Left kidney (tissue), 1 donor: ENCODE measurements at regions not wholly inside any gene's neighbourhood (a gene's known extent, or its start where the extent isn't known, plus 50 kb on each side); places are given as distances from the start of the nearest gene placed in this dataset.

Experiments used
- DNase-seq: peaks from one replicate; pipeline ENCODE4 v3.0.0-alpha.2; 2013

DNA sequence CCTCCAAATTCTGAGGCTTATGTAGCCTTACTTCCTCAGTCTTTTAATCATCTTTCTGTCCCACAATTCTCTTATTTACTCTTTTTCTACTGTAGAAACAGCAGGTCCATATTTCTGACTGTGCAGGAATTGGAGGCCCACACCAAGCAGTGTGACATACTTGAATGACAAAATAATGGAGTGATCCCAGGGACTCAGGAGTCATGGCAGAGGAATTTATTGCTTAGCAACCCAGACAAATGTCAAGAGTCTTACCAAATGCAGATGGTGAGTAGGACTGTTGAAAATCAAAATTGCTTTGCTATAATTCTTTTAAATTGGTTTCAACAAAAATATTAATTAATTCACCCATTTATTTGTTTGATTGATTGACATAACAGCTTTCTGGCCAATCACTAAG lies 59.9 kb downstream of the HTR1B start:
- no peak for DNase-seq

DNA sequence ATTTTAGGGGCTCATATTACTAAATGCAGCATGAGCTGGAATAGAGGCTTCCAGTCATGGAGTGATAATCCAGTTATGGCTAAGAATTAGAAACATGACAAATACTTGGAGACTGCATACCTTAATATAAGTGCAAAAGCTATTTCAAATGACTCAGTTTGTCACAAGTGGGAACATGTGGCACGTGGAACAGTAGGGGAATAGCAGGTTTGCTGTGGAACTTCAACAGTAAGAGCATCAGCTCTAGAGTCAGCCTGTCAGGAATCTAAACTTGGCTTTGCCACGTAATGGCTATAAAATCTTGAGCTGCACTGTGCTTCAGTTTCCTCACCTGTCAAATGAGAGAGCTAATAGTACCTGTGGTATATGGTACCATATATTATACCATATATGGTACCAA lies 62.1 kb downstream of the HTR1B start:
- DNase-seq = no peak

DNA sequence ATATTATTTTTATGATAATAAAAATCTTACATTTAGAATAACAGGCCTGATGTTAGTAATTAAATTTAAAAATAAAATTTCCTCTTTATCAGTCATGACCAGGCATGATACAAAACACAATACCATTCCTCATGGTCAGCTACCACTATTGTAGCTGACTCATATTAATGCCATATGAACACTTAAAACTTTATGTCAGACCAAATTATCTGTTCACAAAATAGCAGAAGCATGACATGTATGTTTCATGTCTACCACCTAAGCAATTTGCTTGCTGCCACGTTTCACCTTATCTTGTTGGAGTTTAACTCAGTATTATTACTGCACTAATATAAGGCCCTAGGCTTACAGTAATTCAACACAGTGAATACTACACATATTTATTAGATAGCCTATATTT lies 65.7 kb downstream of the HTR1B start:
- no peak for DNase-seq

DNA sequence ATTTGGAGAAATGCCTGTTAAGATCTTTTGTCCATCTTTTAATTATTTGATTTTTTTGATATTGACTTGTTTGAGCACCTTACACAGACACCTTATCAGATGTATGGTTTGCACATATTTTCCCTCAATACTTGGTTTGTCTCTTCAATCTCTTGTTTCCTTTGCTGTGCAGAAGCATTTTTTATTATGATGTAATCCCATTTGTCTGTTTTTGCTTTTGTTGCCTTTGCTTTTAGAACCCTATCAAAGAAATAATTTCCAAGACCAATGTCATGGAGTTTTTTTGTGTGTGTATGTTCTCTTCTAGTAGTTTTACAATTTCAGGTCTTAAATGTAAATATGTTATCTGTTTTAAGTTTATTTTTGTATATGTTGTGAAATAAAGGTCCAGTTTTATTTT lies 73.9 kb downstream of the HTR1B start:
- no peak for DNase-seq

DNA sequence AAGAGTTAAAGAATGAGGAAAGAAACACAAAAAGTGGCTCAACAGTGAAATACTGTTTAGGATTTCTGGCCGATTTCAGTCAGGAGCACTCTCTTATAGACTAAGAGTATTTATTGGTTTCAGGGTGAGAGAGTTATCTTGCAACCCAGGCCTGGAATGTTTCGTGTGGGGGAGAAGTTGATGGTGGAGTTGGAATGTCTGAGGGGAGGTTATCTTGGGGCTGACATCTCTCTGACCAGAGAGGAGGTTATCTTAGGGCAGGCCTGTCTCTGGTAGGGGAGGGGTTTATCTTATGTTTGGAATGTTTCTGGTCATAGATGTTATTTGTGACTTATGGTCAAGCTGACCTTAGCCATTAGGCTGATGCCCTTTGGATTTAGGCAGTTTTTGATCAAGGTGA lies 80.3 kb downstream of the HTR1B start:
- DNase-seq = no peak

DNA sequence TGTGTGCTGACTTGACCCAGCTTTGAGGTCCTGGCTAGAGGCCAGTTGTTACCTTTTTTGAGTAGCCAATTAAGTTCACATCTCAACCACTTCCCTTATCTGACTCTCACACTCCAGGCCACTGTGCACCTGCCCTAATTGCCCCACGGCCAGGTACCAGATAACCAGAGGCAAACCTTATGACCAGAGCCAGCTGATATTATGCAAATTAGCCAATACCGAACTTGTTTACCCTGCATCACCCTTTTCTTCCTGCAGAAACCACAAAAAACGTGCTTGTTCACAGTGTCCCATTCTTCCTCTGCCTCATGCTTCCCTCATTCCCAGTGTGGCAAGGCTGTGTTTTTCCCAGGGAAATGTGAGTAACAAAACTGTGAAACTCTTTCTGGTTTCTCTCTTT lies 89.3 kb downstream of the HTR1B start:
- DNase-seq = no peak

DNA sequence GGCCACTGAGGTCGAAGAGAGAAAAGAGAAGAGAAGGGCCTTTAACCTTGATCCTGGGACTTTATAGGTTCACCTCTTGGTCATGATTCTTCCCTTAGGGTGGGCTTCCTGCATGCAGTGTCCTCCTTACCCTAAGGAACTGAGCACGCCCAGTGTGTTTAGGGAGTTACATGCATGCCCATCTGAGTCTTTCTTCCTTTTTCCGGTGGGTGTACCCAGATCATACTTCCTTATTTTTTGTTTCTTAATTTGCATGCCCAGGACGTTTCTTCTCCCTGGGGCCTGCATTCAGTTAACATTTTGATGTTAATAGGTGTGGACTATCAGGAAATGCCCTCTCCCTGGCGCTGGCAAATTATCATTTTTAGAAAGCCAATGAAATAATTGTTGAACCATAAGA lies 91.5 kb downstream of the HTR1B start:
- no peak for DNase-seq

DNA sequence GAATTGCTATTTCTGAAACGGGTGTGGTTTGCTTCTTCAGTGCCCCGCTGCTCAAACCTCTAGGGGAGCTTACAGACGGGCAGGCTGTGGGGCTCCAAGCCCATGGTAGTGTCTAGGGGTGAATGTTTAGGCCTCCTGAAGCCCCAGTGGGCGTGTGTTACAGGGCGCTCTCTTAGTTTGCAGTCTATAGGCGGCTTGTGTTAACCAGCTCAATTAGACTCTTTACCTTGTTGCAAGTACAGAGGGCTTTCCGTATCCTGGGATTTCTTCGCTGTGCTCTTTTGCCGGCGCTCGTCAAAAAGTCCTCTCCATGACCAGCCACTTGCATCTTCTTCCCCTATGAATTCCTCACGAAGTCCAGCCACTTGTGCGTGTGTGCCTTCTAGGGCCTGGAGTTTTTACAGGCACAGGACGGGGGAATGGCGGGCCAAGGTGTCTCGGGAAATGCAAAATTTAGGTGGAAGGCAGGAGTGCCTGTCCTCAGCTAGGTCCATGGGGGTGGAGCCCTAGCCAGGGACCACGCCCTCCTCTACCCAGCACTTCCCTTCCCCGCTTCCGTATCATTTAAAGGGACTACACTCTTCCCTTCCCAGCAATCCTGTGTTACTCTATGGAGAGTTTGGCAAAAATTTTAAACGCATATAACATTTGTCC lies 94.5 kb downstream of the HTR1B start:
- DNase-seq = no peak

DNA sequence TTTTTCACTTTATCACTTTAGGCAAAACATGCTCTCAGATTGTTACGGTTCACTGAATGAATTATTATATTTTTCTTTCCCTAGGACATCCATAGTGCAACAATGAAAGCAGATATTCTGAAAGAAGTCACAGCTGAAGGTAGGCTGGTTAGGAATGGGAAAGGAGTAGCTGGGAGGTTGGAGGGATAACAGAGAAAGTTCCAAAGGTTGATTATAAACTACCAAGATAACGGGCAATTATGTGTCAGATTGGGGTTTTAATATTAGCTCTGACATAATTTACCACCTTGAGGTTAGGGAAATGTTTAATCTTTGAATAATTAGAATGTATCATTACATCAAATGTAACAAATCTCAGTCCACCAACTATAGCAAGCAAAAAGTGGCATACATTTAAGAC lies 96.5 kb downstream of the HTR1B start:
- no peak for DNase-seq

DNA sequence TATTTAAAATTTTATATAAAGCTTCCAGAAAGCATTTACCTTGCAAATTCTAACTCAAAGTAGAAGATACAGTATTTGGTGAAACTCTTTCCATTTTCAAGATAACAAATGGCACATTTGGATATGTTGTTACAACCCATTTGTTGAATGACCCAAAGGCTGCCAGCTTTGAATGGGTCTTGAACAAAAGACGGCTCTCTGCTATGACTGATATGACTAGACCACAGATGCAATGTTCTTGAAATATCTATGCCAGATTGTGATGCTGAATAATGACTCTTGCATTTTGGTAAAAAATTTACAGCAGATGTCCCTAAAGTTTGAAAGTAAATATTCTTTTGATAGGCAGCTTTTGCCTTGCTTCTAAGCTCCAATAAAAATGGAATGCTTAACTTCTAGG lies 99.6 kb downstream of the HTR1B start:
- no peak for DNase-seq

DNA sequence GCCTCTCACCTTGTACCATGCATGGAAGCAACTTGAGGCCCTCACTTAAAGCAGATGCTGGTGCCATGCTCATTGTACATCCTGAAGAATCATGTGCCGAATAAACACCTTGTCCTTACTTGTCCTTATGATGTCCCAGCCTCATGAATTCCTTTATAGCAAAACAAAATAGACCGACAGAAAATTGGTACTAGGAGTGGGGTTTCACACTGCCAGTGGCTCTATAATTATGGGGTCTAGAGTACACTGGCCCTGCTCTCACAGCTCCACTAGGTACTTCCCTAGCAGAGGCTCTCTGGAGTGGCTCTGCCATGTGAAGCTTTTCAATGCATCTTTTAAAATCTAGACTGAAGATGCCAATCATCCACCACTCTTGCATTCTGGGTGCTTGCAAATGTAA lies 101.2 kb downstream of the HTR1B start:
- DNase-seq = no peak

DNA sequence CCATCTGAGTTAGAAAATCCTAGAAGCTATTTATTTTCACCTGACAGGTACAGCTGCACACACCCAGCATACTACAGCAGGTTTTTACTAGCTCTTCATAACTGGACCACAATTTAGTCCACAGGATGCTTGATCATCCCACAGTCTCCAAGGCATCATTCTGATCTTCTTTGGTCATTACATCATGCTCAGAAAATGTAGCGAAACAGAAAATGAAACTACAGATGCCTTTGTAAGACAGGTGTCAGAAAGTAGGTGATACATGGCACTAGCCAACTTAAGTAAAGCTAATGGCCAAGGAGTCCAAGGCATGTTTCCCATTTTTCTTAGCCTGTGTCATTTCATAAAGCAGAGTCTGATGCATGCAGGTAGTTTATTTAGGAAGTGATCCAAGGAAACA lies 102.3 kb downstream of the HTR1B start:
- no peak for DNase-seq

DNA sequence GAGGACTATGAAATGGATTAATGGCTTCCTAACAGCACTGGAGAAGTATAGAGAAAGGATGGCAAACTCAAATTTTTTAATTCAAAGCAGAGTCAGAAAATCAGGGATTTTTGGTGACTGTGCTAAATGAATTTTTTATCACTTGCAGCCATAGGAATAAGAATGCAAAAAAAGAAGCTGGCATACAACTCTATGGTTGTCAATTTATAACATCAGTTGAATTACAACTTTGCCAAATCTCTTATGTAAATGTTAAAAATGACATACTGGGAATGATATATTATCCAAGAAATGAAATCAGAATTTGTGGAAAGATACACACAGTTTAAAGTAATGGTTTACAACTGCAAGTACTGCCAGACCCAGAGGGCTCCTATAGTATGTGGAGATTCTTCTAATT lies 106.5 kb downstream of the HTR1B start:
- no peak for DNase-seq

DNA sequence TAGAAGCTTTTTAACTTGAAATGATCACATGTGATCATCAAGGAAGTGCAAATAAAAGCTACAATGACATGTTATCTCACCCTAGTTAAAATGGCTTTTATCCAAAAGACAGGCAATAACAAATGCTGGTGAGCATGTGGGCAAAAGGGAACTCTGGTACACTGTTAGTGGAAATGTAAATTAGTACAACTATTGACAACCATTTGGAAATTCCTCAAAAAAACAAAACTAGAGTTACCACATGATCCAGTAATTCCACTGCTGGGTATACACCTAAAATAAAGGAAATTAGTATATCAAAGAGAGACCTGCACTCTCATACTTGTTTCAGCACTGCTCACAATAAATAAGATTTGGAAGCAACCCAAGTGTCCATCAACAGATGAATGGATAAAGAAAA lies 108.7 kb downstream of the HTR1B start:
- no peak for DNase-seq

DNA sequence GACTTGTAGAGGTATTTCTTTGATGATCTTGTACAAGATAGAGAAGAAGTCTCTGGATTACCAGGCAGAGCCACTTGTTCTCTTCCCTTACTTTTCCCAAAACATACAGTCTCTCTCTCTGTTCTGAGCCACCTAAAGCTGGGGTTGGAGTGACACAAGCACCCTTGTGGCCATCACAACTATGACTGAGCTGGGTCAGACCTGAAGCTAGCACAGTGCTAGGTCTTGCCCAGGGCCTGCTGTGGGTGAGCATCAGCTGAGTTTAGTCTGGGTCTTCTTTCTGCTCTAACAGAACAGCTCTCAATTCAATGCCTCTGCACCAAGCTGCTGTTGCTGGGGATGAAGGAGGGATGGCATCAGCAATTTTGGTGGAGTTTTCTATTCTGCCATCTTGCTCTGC lies 110.2 kb downstream of the HTR1B start:
- no peak for DNase-seq

DNA sequence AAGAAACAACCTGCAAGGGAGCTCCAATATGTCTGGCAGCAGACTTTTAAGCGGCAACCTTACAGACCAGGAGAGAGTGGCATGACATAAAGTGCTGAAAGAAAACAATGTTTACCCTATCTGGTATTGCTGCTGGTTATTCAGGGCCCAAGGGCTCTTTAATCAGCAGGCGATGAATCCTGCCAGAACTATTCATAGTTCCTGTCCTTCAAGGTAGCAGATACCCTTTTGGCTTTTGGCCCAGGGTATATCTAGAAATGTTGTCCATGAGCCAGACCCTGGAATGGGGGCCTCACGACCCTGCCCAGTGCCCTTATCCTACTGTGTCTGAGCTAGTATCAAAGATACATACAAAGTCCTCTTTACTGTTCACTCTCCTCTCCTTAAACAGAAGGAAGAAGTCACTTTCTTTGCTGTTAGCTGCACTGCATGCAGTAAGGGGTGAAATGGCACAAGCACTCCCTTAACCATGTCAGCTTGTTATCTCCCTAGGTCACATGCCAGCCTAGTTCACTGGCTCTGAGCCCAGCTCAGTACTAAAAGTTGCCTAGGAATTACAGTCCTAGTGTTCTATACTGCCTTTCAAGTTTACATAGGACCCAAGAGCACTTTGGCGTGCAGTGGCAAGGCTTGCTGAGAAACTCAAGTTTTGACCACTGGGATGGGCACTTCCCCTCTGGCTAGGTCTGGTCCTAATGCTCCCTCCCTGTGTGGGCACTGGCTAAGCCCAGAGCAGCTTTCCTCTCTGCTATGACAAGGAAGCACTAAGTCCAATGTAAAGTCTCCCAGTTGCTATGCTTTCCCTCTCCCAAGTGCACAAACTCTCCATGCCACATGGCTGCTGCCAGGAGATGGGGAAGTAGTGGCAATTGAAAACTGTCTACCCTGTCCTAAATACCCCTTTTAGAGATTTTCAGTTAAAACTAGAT lies 122.0 kb downstream of the HTR1B start:
- DNase-seq = no peak

DNA sequence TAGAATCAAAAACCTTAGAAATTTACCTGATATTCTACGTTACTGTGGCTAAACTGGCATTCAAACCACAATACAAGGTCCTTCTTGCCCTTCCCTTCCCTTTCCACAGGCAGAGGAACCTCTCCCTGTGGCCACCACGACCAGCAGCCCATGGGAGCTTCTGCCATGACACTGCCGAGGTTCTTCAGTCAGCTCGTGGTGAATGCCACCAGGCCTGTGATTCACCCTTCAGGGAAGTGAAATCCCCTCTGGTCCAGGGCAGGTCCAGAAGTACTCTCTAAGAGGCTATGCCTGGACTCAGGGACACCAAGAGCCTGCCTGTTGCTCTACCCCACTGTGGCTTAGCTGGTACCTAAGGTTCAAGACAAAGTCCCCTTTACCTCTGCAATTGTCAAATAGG lies 123.0 kb downstream of the HTR1B start:
- no peak for DNase-seq

DNA sequence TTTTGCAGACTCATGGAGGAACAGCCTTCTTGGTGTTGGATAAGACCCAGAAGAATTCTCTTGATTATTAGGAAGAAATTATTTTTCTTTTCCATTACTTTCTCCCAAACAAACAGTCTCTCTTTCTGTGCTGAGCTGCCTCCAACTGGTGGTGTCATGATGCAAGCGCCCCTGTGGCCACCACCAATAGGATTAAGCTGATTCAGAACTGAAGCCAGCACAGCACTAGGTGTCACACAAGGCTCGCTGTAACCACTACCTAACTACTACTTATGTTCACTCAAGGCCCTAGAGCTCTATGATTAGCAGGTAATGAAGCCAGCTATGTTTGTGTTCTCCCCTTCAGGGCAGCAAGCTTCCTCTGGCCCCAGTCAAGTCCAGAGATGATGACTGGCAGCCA lies 123.4 kb downstream of the HTR1B start:
- DNase-seq = no peak

DNA sequence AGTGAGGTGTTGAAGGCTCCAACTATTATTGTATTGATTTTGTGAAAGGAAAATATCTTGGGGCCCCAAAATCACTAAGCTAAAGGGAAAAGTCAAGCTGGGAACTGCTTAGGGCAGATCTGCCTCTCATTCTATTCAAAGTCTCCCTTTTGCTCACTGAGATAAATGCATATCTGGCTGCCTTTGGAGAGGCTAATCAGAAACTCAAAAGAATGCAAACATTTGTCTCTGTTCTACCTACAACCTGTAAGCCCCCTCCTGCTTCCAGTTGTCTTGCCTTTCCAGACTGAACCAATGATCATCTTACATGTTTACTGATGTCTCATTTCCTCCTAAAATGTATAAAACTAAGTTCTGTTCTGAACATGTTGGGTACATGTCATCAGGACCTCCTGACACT lies 125.9 kb downstream of the HTR1B start:
- DNase-seq = no peak

DNA sequence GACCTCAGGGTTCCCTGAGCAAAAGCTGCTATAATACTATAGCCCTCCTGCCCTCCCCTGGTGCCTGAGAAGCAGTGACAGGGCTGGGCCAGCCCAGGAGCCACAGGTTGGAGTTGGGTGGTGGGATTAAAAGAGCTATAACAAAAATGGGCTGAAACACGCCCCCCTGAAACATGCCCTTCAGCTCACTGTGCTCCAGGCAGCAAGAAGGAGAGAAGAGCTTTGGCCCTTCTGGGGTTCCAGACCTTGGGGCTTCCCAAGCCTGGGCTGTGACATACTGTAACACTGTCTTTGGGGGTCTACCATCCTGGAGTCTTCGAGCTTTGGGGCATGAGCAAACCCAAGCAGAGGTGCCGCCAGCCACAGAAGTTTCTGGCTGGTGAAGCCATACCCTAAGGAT lies 129.2 kb downstream of the HTR1B start:
- DNase-seq = no peak

DNA sequence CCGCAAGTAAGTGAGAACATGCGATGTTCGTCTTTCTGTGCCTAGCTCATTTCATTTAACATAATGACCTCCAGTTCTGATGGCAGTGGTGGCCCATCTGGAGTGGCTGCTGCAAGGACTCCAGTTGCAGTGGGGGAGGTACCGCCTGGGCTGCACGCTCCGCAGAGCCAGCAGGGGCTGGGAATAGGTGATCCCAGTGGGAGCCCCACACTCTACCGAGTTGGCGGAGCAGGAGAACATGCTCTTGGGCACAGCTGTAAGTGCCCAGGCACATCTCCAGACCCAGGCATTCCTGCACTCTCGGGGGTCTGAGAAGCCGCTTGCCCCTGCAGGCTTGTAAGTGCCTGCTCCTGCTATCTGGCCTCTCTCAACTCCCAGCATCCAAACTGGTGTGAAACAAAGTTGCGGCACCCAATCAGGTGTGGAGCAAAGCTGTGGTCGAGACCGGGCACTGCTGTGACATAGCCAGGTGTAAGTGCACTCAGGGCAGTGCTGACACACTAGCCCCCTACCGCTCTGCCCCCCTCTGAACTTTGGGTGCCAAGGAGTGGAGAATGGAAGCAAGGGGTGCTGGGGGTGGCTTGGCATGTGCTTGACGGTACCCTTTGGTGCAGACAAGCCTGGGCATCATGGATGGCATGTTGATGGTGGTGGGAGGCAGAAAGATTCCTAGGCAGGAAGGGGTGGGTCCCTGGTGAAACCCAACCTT lies 130.2 kb downstream of the HTR1B start:
- no peak for DNase-seq

DNA sequence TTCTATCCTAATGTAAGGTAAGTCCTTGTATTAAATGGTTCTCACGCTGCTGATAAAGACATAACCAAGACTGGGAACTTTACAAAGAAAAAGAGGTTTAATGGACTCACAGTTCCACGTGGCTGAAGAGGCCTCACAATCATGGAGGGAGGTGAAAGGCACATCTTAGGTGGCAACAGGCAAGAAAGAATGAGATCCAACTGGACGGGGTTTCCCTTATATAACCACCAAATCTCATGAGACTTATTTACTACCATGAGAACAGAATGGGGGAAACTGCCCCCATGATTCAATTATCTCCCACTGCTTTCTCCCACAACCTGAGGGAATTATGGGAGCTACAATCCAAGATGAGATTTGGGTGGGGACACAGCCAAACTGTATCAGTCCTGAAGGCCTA lies 136.6 kb downstream of the HTR1B start:
- no peak for DNase-seq

DNA sequence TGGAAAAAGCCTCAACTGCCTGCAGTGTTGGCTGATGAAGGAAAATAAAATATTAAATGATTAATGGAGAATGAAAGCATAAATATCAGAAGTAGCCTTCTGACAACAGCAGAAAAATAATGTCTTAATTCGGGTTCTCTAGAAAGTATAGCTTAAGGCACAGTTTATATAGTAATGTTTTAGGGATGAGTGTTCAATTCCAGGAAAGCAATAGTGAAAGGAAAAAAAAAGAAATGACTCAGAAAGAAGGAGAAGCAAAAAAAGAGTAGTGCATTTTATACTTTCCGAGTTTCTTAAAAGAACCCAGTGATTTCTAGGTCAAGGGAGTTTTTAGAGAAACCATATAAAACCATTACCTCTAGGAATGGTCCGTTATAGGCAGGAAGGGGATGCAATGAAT lies 137.3 kb downstream of the HTR1B start:
- no peak for DNase-seq
